ENCODE measurements at regions not wholly inside any gene's neighbourhood (a gene's known extent, or its start where the extent isn't known, plus 50 kb on each side); places are given as distances from the start of the nearest gene placed in this dataset.

DNA sequence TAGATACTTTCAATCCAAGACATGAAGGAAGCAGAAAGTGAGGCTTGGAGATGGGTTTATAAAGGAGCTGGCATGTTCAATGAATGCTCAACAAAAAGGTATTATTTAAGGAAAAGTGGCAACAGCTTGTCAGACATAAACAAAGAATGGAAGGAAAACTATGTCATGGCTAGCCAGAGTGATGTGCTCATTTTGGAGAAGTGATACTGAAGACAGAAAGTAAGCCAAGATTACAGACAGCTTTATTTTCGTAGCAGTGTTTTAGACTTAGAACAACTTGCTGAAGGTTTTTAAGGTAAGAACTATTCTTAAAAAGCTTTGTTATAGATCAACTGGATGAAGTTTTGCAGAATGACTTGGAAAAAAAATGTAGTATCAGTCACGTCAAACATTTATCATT, 160.5 kb upstream of the FERD3L start:
- Histone ChIP-seq H2BK20ac (ENCODE audit: low read depth, low read length, poor library complexity, severe bottlenecking) (no peak overlapping the region), H3T11ph (ENCODE audit: low read length) (no peak overlapping the region), H4K8ac (replicated peaks; ENCODE audit: insufficient read length, low read depth, low read length) (no peak overlapping the region), H3K23me2 (ENCODE audit: insufficient read length, low read depth, low read length, poor library complexity, severe bottlenecking) (no peaks in the 10 kb centered on the region), H3K18ac (ENCODE audit: insufficient read length, low read depth, low read length) (no peak overlapping the region), H2BK120ac (ENCODE audit: low read depth, low read length, poor library complexity, severe bottlenecking) (no peak overlapping the region), H3K4ac (ENCODE audit: low read depth, low read length) (no peak overlapping the region), H4K20me1 (ENCODE audit: control insufficient read depth, insufficient read depth, insufficient read length) (no peaks in the 10 kb centered on the region), H3K79me1 (ENCODE audit: insufficient read depth, low read depth, low read length, poor library complexity, severe bottlenecking) (no peaks in the 10 kb centered on the region), H2AFZ (ENCODE audit: low read length) (no peak overlapping the region), H3K9me3 (ENCODE audit: control insufficient read depth, low read depth, low read length) (no peaks in the 10 kb centered on the region), H3K9ac (ENCODE audit: extremely low read depth, insufficient read length, low read length) (no peak overlapping the region), H3K27me3 (ENCODE audit: insufficient read depth, low read length) (no peaks in the 10 kb centered on the region), H2AK5ac (ENCODE audit: insufficient read length, low read length) (no peak overlapping the region), H3K4me2 (ENCODE audit: insufficient read depth, insufficient read length, low read length) (no peak overlapping the region), H3K56ac (ENCODE audit: insufficient read length, low read depth, low read length) (no peak overlapping the region), H3K14ac (ENCODE audit: insufficient read depth, low read length) (no peak overlapping the region), H3K23ac (ENCODE audit: insufficient read length, low read depth, low read length) (no peak overlapping the region), H3K4me1 (ENCODE audit: insufficient read depth, low read length) (no peaks in the 10 kb centered on the region), H3K79me2 (ENCODE audit: insufficient read depth, low read length) (no peaks in the 10 kb centered on the region), H4K5ac (ENCODE audit: insufficient read length, low read depth, low read length) (no peak overlapping the region), H3K27ac (ENCODE audit: insufficient read length, low read depth, low read length) (no peak overlapping the region), H2BK15ac (ENCODE audit: low read depth, low read length) (no peak overlapping the region), H2BK12ac (ENCODE audit: insufficient read length, low read depth, low read length) (no peak overlapping the region), H2BK5ac (ENCODE audit: insufficient read length, low read length) (no peak overlapping the region), H4K91ac (ENCODE audit: insufficient read length, low read depth, low read length) (no peak overlapping the region)
- no CpG with 5 or more reads among the region's 2 CpGs for WGBS (ENCODE audit: extremely low coverage, insufficient read length, low lambda C conversion rate)
- H3K36me3 Mint-ChIP-seq (ENCODE audit: insufficient read depth in 1 of 3, low read depth in 3 of 3): no peaks in the 10 kb centered on the region
- H3K27me3 Mint-ChIP-seq (ENCODE audit: low read depth): no peaks in the 10 kb centered on the region
- TF ChIP-seq, protein P1, sequence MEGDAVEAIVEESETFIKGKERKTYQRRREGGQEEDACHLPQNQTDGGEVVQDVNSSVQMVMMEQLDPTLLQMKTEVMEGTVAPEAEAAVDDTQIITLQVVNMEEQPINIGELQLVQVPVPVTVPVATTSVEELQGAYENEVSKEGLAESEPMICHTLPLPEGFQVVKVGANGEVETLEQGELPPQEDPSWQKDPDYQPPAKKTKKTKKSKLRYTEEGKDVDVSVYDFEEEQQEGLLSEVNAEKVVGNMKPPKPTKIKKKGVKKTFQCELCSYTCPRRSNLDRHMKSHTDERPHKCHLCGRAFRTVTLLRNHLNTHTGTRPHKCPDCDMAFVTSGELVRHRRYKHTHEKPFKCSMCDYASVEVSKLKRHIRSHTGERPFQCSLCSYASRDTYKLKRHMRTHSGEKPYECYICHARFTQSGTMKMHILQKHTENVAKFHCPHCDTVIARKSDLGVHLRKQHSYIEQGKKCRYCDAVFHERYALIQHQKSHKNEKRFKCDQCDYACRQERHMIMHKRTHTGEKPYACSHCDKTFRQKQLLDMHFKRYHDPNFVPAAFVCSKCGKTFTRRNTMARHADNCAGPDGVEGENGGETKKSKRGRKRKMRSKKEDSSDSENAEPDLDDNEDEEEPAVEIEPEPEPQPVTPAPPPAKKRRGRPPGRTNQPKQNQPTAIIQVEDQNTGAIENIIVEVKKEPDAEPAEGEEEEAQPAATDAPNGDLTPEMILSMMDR (conservative IDR thresholded peaks at IDR 0.05): no peak
- H3K27ac Mint-ChIP-seq: no peak overlapping the region
- no peak overlapping the region for H3K4me3 Mint-ChIP-seq
- no peak for DNase-seq
- no peaks in the 10 kb centered on the region for H3K4me1 Mint-ChIP-seq
- no peaks in the 10 kb centered on the region; a peak in 1 of 5 replicates for H3K9me3 Mint-ChIP-seq
